ENCODE measurements at regions not wholly inside any gene's neighbourhood (a gene's known extent, or its start where the extent isn't known, plus 50 kb on each side); places are given as distances from the start of the nearest gene placed in this dataset.
"Not testable (repeated sequence)": the region's sequence is repeated elsewhere in the genome, so short reads cannot be mapped to it uniquely, and the experiment has no call there.

- H3K27me3 ChIP-seq; intact Hi-C loops (cut with DNase I); H3K36me3 ChIP-seq; H3K9me3 ChIP-seq: not testable (repeated sequence)
- peaks cover 0 to 18% (median 17%) of the 10 kb centered on the region in 4 donors for H3K4me1 ChIP-seq
- peak overlapping the region; percentile 94 to 96 (median 96) for H3K27ac ChIP-seq
- peak; percentile 90 for DNase-seq
- peak; percentile 88 to 94 (median 88) for TF ChIP-seq POLR2AphosphoS5 (IDR thresholded peaks at IDR 0.05)
- peak; percentile 77 to 78 for TF ChIP-seq POLR2A (IDR thresholded peaks at IDR 0.05)
- peak overlapping the region; percentile 79 to 93 (median 88) for H3K4me3 ChIP-seq
- 1% methylated on average over 87 of the region's 87 CpGs for WGBS, 2 donors
These were observed 93.0 kb downstream of the CRLF3 start for GRCh38 chr17:30731210-30732132.

- H3K36me3 ChIP-seq; intact Hi-C loops (cut with DNase I); H3K9me3 ChIP-seq; H3K27me3 ChIP-seq: not testable (repeated sequence)
- H3K27ac ChIP-seq, result peak overlapping the region; percentile 94 to 96 (median 96)
- H3K4me1 ChIP-seq, result peaks cover 0 to 18% (median 17%) of the 10 kb centered on the region in 4 donors
- peak overlapping the region; percentile 16 to 93 (median 82) for H3K4me3 ChIP-seq
- 20 to 44% methylated on average over 17 of the region's 17 CpGs for WGBS, 2 donors
- DNase-seq, result peak; percentile 48
These were observed 93.7 kb downstream of the CRLF3 start for GRCh38 chr17:30730837-30731209.

GRCh38 chr17:30730171-30730836 is 94.2 kb downstream of the CRLF3 start:
- Histone ChIP-seq H3K4me1 (peaks cover 0 to 18% (median 17%) of the 10 kb centered on the region in 4 donors), H3K27ac (peak overlapping the region in 2 of 4 donors; percentile 94 to 96)
- H3K4me3 ChIP-seq; H3K9me3 ChIP-seq; intact Hi-C loops (cut with DNase I); H3K27me3 ChIP-seq; H3K36me3 ChIP-seq: not testable (repeated sequence)
- peak; percentile 55 for DNase-seq
- 97 to 98% methylated on average over 8 of the region's 8 CpGs for WGBS, 2 donors

GRCh38 chr17:30729471-30730170 is 94.9 kb downstream of the CRLF3 start:
- peaks cover 0 to 17% (median 17%) of the 10 kb centered on the region in 4 donors for H3K4me1 ChIP-seq
- intact Hi-C loops (cut with DNase I); H3K9me3 ChIP-seq; H3K4me3 ChIP-seq; H3K27me3 ChIP-seq; H3K36me3 ChIP-seq; H3K27ac ChIP-seq: not testable (repeated sequence)
- 95 to 96% methylated on average over 14 of the region's 14 CpGs for WGBS, 2 donors
- DNase-seq, result peak; percentile 50

- H3K9me3 ChIP-seq; H3K27ac ChIP-seq; H3K4me3 ChIP-seq; intact Hi-C loops (cut with DNase I); H3K4me1 ChIP-seq; H3K36me3 ChIP-seq; H3K27me3 ChIP-seq: not testable (repeated sequence)
- DNase-seq, result peak; percentile 42
- WGBS, 2 donors, result 91 to 92% methylated on average over 8 of the region's 8 CpGs
These were observed 97.0 kb downstream of the CRLF3 start for GRCh38 chr17:30727517-30727916.

- H3K27ac ChIP-seq; H3K4me1 ChIP-seq; intact Hi-C loops (cut with DNase I); H3K36me3 ChIP-seq; H3K9me3 ChIP-seq; H3K4me3 ChIP-seq; H3K27me3 ChIP-seq: not testable (repeated sequence)
- WGBS, 2 donors, result 93% methylated on average over 12 of the region's 12 CpGs
- peak; percentile 42 for DNase-seq
These were observed 97.8 kb downstream of the CRLF3 start for GRCh38 chr17:30726734-30727133.

- H3K9me3 ChIP-seq; H3K27ac ChIP-seq; DNase-seq; H3K4me1 ChIP-seq; intact Hi-C loops (cut with DNase I); H3K4me3 ChIP-seq; H3K36me3 ChIP-seq; H3K27me3 ChIP-seq: not testable (repeated sequence)
- WGBS, 2 donors, result 96 to 97% methylated on average over 9 of the region's 9 CpGs
These were observed 98.2 kb downstream of the CRLF3 start for GRCh38 chr17:30726310-30726709.

- H3K4me3 ChIP-seq; H3K27me3 ChIP-seq; H3K27ac ChIP-seq; H3K9me3 ChIP-seq; H3K4me1 ChIP-seq; H3K36me3 ChIP-seq; intact Hi-C loops (cut with DNase I): not testable (repeated sequence)
- peak; percentile 27 for DNase-seq
- WGBS, 2 donors, result 85 to 94% methylated on average over 11 of the region's 11 CpGs
These were observed 100.3 kb downstream of the CRLF3 start for GRCh38 chr17:30724034-30724650.

GRCh38 chr17:30722114-30722780 is 102.2 kb downstream of the CRLF3 start:
- peak; percentile 57 for DNase-seq
- intact Hi-C loops (cut with DNase I), result not testable (repeated sequence)

GRCh38 chr17:30720971-30721370 is 103.5 kb downstream of the CRLF3 start:
- H3K27me3 ChIP-seq; intact Hi-C loops (cut with DNase I); H3K4me1 ChIP-seq; H3K4me3 ChIP-seq; H3K36me3 ChIP-seq; H3K9me3 ChIP-seq; H3K27ac ChIP-seq: not testable (repeated sequence)
- DNase-seq, result peak; percentile 37
- 83 to 86% methylated on average over 5 of the region's 5 CpGs for WGBS, 2 donors

More at GRCh38 chr17:30722114-30722780, 102.2 kb downstream of the CRLF3 start:
- not testable (repeated sequence) for H3K4me1 ChIP-seq, H3K36me3 ChIP-seq, H3K27me3 ChIP-seq, H3K4me3 ChIP-seq, H3K27ac ChIP-seq, H3K9me3 ChIP-seq
- 94% methylated on average over 12 of the region's 12 CpGs for WGBS, 2 donors
